ENCODE measurements at regions not wholly inside any gene's neighbourhood (a gene's known extent, or its start where the extent isn't known, plus 50 kb on each side); places are given as distances from the start of the nearest gene placed in this dataset.

DNA sequence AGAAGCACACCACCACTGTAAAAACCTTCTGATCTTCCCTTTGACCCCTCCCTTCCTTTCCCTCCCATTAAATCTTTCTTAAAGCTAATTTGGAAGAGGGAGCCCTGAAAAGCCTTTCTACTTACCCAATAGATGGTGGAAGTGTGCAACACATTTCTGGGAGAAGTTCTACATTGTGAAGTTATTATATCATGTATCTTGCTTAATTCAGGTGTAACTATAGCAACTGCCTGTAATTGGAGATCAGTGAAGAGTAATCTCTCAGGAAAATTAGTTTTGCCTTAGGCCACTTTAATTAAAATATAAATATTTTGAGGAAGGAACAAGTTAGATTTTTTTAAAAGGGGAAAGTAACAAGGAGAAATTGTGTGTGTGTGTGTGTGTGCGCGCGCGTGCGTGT is 266.0 kb downstream of the SH3BP4 start:
- TF ChIP-seq, protein P1, sequence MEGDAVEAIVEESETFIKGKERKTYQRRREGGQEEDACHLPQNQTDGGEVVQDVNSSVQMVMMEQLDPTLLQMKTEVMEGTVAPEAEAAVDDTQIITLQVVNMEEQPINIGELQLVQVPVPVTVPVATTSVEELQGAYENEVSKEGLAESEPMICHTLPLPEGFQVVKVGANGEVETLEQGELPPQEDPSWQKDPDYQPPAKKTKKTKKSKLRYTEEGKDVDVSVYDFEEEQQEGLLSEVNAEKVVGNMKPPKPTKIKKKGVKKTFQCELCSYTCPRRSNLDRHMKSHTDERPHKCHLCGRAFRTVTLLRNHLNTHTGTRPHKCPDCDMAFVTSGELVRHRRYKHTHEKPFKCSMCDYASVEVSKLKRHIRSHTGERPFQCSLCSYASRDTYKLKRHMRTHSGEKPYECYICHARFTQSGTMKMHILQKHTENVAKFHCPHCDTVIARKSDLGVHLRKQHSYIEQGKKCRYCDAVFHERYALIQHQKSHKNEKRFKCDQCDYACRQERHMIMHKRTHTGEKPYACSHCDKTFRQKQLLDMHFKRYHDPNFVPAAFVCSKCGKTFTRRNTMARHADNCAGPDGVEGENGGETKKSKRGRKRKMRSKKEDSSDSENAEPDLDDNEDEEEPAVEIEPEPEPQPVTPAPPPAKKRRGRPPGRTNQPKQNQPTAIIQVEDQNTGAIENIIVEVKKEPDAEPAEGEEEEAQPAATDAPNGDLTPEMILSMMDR (IDR thresholded peaks at IDR 0.05; ENCODE audit: extremely low read depth, missing control alignments), result no peak
- no peak for DNase-seq (ENCODE audit: low spot score)

DNA sequence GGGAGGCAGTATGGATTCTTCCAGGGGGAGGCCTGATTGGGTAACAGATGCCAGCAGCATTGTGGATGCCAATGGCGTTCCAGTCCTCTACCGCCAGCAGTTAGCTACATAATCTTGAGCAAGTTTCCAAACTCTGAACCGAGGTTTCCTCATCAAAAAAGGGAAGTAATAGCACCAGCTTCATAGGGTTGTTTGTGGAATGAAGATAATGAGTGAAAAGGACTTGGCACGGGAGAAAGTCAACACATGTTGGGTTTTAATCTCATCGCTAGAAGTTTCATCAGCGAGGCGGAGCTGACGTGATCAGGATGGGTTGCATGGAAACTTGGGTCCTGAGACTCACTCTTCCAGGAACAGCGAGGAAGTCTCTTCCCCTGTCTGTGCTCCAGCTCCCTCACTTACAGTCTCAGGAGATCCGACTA is 266.7 kb downstream of the SH3BP4 start:
- TF ChIP-seq, protein P1 (IDR thresholded peaks at IDR 0.05; ENCODE audit: extremely low read depth, missing control alignments), result no peak
- DNase-seq (ENCODE audit: low spot score), result no peak

DNA sequence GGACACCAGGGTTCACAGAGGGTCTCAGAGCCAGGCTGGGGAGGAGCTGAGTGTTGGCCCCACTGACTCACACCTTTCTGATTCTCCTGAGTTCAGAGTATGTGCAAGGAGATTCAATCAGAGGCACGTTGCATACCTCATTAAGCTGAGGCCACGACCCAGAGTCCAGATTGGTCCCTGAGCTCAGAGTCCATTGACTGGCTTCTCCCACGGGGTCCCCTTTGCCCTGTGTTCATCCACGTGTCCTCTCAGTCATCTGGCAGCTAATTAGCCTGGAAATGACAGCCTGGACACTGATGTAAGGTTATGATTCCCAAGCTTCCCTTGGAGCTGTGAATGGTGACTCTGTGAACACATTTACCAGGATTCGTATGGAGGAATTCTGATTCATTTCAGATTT is 267.2 kb downstream of the SH3BP4 start:
- DNase-seq (ENCODE audit: low spot score), result no peak
- TF ChIP-seq, protein P1 (IDR thresholded peaks at IDR 0.05; ENCODE audit: extremely low read depth, missing control alignments), result no peak

DNA sequence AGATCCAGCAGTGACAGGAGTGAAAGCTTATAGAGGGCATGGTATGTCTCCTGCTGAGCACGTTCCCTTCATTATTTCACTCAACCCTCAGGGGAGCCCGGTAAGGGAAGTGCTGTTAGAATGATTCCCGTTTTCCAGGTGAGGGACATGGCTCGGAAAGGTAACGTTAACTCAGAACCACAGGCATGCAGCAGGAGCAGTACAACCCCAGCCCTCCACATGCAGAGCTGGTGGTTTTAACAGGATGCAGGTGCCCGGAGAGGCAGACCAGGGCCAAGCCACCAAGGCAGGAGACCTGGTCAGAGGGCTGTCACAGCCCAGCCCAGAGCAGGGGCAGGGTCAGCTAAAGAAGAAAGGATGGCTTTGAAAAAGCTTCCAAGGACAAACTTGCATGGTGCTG is 268.5 kb downstream of the SH3BP4 start:
- DNase-seq (ENCODE audit: low spot score), result no peak
- TF ChIP-seq, protein P1 (IDR thresholded peaks at IDR 0.05; ENCODE audit: extremely low read depth, missing control alignments), result no peak

DNA sequence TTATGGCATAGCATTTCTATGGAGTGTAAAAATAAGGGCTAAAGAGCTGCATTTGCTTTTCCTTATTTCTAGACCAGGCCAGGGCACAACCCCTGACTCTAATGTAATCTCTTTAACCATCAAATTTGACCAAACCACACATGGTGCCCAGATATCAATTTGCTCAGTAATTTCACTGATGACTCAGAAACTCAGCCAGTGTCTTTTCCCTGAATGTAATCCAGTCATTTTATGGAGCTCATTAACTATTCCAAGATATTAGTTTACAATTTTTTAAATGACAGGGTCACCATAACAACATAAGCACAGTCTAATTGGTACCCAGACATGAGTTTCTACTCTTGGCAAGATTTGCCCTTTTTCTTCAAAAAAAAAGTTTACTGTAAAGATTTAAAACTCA is 270.8 kb upstream of the AGAP1 start:
- no peak for DNase-seq (ENCODE audit: low spot score)
- TF ChIP-seq, protein P1 (IDR thresholded peaks at IDR 0.05; ENCODE audit: extremely low read depth, missing control alignments), result no peak

DNA sequence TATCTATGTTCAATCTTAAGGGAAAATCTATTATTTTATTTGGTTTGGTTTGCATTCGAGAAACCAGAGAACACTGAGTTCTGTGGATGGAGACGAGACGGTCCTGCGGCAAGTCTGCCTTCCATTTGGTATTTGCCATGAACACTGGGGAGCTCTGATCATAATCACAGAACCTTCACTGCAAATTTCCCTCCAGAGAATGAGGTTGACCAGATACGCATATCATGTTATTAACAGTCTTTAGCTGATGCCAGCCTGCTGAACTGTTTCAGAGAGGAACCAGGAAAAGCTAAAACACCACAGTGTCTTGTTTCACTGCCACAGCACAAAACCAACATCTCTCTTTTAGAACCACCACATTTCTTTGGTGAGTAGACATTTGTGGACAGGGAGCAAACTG is 269.4 kb upstream of the AGAP1 start:
- TF ChIP-seq, protein P1 (IDR thresholded peaks at IDR 0.05; ENCODE audit: extremely low read depth, missing control alignments), result no peak
- DNase-seq (ENCODE audit: low spot score), result no peak

DNA sequence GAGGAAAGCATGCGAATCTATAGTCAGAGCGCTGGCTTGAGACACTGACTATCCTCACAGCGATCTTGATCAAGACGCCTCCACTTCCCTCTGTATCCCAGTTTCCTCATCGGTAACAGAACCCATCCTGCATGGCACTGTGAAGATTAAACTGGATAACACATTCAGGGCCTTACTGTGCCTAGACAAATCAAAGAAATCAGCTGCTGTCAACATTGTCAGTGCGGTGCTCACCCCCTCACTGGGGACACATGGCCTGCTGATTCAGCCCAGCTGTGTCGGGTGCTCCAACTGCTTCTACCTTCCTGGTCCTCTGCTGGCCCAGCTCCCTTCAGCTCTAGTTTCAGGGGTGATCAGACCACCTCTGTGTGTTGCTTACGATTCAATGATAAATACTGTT is 268.6 kb upstream of the AGAP1 start:
- TF ChIP-seq, protein P1 (IDR thresholded peaks at IDR 0.05; ENCODE audit: extremely low read depth, missing control alignments), result no peak
- DNase-seq (ENCODE audit: low spot score), result no peak
